PC-9 (cell line): ENCODE measurements at regions not wholly inside any gene's neighbourhood (a gene's known extent, or its start where the extent isn't known, plus 50 kb on each side); places are given as distances from the start of the nearest gene placed in this dataset.

Experiments
- BruUV-seq: library from RNA; stranded (reverse); fragments of 400-500 nt; replicated peaks from 2 replicates; lab custom pipeline; 2021; lab: Mats Ljungman, UMichigan
- CTCF ChIA-PET: fragments of 300-600 bp; sonication (Branson Sonifier 250); formaldehyde crosslinking; loops from one replicate; lab custom pipeline; 2022; ENCODE audit warnings: antibody characterized with exemption; lab: Charles Lee
- POLR2A ChIA-PET: fragments of 300-600 bp; sonication (Branson Sonifier 250); formaldehyde crosslinking; loops from one replicate; lab custom pipeline; 2022; ENCODE audit warnings: antibody characterized with exemption; ENCODE audit not compliant: unreplicated experiment; lab: Charles Lee
- DNase-seq, 2 experiments: peaks; one replicate each; pipeline versions ENCODE4 v3.0.0 to v3.0.0-alpha.2; 2015 to 2022; ENCODE audit warnings: mixed read lengths in 1 of 2
- H2AFZ ChIP-seq: fragments of 200-600 bp; sonication (generic); 2 replicates; pipeline ENCODE4 v1.8.1; 2017; ENCODE audit warnings: antibody characterized with exemption
- H3F3A ChIP-seq: fragments of 200-600 bp; sonication (generic); 2 replicates; pipeline ENCODE4 v1.8.1; 2017; ENCODE audit warnings: antibody characterized with exemption, mild to moderate bottlenecking, low read depth; ENCODE audit not compliant: insufficient read depth
- H3K27ac ChIP-seq: fragments of 200-600 bp; sonication (generic); 2 replicates; pipeline ENCODE4 v1.6.1; 2016; ENCODE audit warnings: mixed run types
- H3K27me3 ChIP-seq: fragments of 200-600 bp; sonication (generic); 2 replicates; pipeline ENCODE4 v1.6.1; 2016; ENCODE audit warnings: low read depth, mixed run types; ENCODE audit not compliant: insufficient read depth
- H3K36me3 ChIP-seq: fragments of 200-600 bp; sonication (generic); 2 replicates; pipeline ENCODE4 v1.6.1; 2016; ENCODE audit warnings: low read depth, mixed run types
- H3K4me1 ChIP-seq: fragments of 200-600 bp; sonication (generic); replicated peaks from 2 replicates; pipeline ENCODE4 v1.6.1; 2016; ENCODE audit warnings: mixed run types; ENCODE audit not compliant: insufficient read depth
- H3K4me2 ChIP-seq: fragments of 200-600 bp; sonication (generic); 2 replicates; pipeline ENCODE4 v1.6.1; 2017; ENCODE audit warnings: mixed run types
- H3K4me3 ChIP-seq: fragments of 200-600 bp; sonication (generic); 2 replicates; pipeline ENCODE4 v1.6.1; 2016; ENCODE audit warnings: mixed run types
- H3K79me2 ChIP-seq: fragments of 200-600 bp; sonication (generic); 2 replicates; pipeline ENCODE4 v1.6.1; 2017; ENCODE audit warnings: low read depth, mixed run types
- H3K9me2 ChIP-seq: fragments of 200-600 bp; sonication (generic); 2 replicates; pipeline ENCODE4 v1.8.1; 2017; ENCODE audit warnings: mild to moderate bottlenecking; ENCODE audit not compliant: insufficient read depth
- H3K9me3 ChIP-seq: fragments of 200-600 bp; sonication (generic); 2 replicates; pipeline ENCODE4 v1.8.1; 2016; ENCODE audit warnings: low read depth; ENCODE audit not compliant: insufficient read depth
- H4K20me1 ChIP-seq: fragments of 200-600 bp; sonication (generic); 2 replicates; pipeline ENCODE4 v1.8.1; 2017; ENCODE audit not compliant: insufficient read depth
- CTCF ChIP-seq: fragments of 200-600 bp; sonication (generic); conservative IDR thresholded peaks from 2 replicates; pipeline ENCODE4 v1.6.1; 2017; ENCODE audit warnings: mixed run types, antibody characterized with exemption, mild to moderate bottlenecking, moderate library complexity
- EZH2 ChIP-seq: fragments of 200-600 bp; sonication (generic); IDR thresholded peaks from 2 replicates; pipeline ENCODE4 v1.8.0; 2017; ENCODE audit warnings: antibody characterized with exemption, low read depth
- intact Hi-C: fragments of 100-400 bp; cut with micrococcal nuclease; formaldehyde crosslinking; loops from one replicate; pipeline ENCODE4 v1.10.0; 2022; ENCODE audit not compliant: unreplicated experiment

GRCh38 chr6:82084324-82084920 lies 163.1 kb downstream of the IBTK start:
- no peak overlapping the region for H3K4me2 ChIP-seq
- no peaks in the 10 kb centered on the region for H3F3A ChIP-seq
- TF ChIP-seq CTCF (no peak), EZH2 (no peak)
- H3K79me2 ChIP-seq, result no peaks in the 10 kb centered on the region
- no peaks in the 10 kb centered on the region for H3K4me1 ChIP-seq
- no peak overlapping the region for H3K4me3 ChIP-seq
- POLR2A ChIA-PET, result no interaction called here
- intact Hi-C loops, result no loop called here
- H3K27me3 ChIP-seq, result no peaks in the 10 kb centered on the region
- H3K36me3 ChIP-seq, result no peaks in the 10 kb centered on the region
- no peaks in the 10 kb centered on the region for H4K20me1 ChIP-seq
- H2AFZ ChIP-seq, result no peak overlapping the region
- DNase-seq, result no peak
- H3K9me2 ChIP-seq, result no peaks in the 10 kb centered on the region
- no peaks in the 10 kb centered on the region for H3K9me3 ChIP-seq
- no peak overlapping the region for H3K27ac ChIP-seq
- CTCF ChIA-PET, result no interaction called here
- no TSS peak for BruUV-seq

- POLR2A ChIA-PET, result no interaction called here
- CTCF ChIA-PET, result no interaction called here
- Histone ChIP-seq H3K4me3 (no peak overlapping the region), H3K79me2 (no peaks in the 10 kb centered on the region), H3K4me1 (no peaks in the 10 kb centered on the region), H2AFZ (no peak overlapping the region), H3K9me2 (no peaks in the 10 kb centered on the region), H3K4me2 (no peak overlapping the region), H3K27me3 (no peaks in the 10 kb centered on the region), H4K20me1 (no peaks in the 10 kb centered on the region), H3K36me3 (no peaks in the 10 kb centered on the region), H3F3A (no peaks in the 10 kb centered on the region), H3K27ac (no peak overlapping the region), H3K9me3 (no peaks in the 10 kb centered on the region)
- no TSS peak for BruUV-seq
- intact Hi-C loops, result no loop called here
- TF ChIP-seq CTCF, result no peak
- TF ChIP-seq EZH2, result no peak
- DNase-seq, result no peak
Measured at GRCh38 chr6:82083646-82084045, 163.9 kb downstream of the IBTK start.

- Histone ChIP-seq H3K4me2 (no peak overlapping the region), H3K4me1 (no peaks in the 10 kb centered on the region), H3K9me3 (no peaks in the 10 kb centered on the region), H3K27ac (no peak overlapping the region), H3K9me2 (no peaks in the 10 kb centered on the region), H4K20me1 (no peaks in the 10 kb centered on the region), H3K36me3 (no peaks in the 10 kb centered on the region), H3K4me3 (no peak overlapping the region), H2AFZ (no peak overlapping the region), H3K27me3 (no peaks in the 10 kb centered on the region), H3F3A (no peaks in the 10 kb centered on the region), H3K79me2 (no peaks in the 10 kb centered on the region)
- TF ChIP-seq CTCF, result no peak
- no peak for TF ChIP-seq EZH2
- DNase-seq, result no peak
- ChIA-PET POLR2A (no interaction called here), CTCF (no interaction called here)
- intact Hi-C loops, result no loop called here
- no TSS peak for BruUV-seq
Measured at GRCh38 chr6:82080767-82081166, 166.8 kb downstream of the IBTK start.
